CD4-positive, alpha-beta T cell treated with Interleukin-4 for 1 hour (primary cell): ENCODE measurements at regions not wholly inside any gene's neighbourhood (a gene's known extent, or its start where the extent isn't known, plus 50 kb on each side); places are given as distances from the start of the nearest gene placed in this dataset.
"Not testable (repeated sequence)": the region's sequence is repeated elsewhere in the genome, so short reads cannot be mapped to it uniquely, and the experiment has no call there.

Experiments used
- DNase-seq, 2 donors: peaks; one replicate each; pipeline ENCODE4 v3.0.0-alpha.2; 2020 to 2022

DNA sequence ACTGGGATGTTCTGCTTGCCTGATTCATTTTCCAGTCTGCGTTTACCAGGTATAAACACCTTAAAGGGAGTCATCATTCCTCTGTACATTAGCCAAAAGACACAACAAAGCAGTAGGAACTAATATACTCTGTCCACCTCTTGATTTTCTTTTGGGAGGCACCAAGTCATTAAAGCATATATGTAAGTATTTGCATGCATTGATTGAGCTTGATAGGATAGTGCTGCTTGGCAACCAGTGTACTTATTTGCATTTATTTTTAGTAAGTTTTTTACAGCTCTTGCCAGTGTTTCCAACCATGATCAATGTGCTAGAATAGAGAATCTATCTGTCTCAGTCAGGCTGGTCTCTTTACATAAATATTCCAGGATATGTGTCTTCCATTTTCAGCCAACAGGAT, 353.3 kb upstream of the SEMA3C start:
- DNase-seq = no peak

- DNase-seq = no peak
These were observed 349.7 kb upstream of the SEMA3C start for GRCh38 chr7:81268551-81268950.

GRCh38 chr7:81267508-81267907, 348.7 kb upstream of the SEMA3C start:
- no peak for DNase-seq

- DNase-seq = no peak
These were observed 345.3 kb upstream of the SEMA3C start for GRCh38 chr7:81264116-81264515.

- no peak for DNase-seq
These were observed 341.3 kb upstream of the SEMA3C start for GRCh38 chr7:81260152-81260551.

DNA sequence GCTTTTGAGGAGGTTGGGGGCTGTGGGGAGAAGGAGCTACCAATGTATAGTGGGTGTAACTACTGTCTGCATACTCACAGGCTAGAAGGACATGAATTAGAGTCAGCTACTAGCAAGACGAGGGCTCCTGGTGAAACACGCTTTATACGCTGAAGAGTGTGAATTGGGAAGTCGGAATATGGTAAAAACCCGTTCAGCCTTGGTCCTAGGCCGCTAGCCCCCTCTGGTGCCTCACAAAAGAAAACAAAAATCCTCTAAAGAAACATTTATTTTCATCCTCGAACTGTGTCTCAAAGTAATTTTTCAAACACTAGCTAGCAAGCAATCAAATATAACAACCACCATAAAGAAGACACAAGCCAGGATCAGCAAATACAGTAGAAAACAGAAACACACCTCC, 338.1 kb upstream of the SEMA3C start:
- DNase-seq = no peak

GRCh38 chr7:81248420-81248819, 329.6 kb upstream of the SEMA3C start:
- DNase-seq = no peak

GRCh38 chr7:81247364-81247763, 328.5 kb upstream of the SEMA3C start:
- DNase-seq = not testable (repeated sequence)

GRCh38 chr7:81245353-81245752, 326.5 kb upstream of the SEMA3C start:
- DNase-seq = no peak

- no peak for DNase-seq
These were observed 325.4 kb upstream of the SEMA3C start for GRCh38 chr7:81244224-81244623.

- DNase-seq = no peak
These were observed 317.7 kb upstream of the SEMA3C start for GRCh38 chr7:81236560-81236959.

GRCh38 chr7:81235997-81236396, 317.1 kb upstream of the SEMA3C start:
- no peak for DNase-seq

GRCh38 chr7:81234896-81235295, 316.0 kb upstream of the SEMA3C start:
- DNase-seq = no peak

GRCh38 chr7:81233208-81233940, 314.5 kb upstream of the SEMA3C start:
- no peak for DNase-seq

- DNase-seq = no peak
These were observed 313.4 kb upstream of the SEMA3C start for GRCh38 chr7:81232084-81232799.

GRCh38 chr7:81231301-81231838, 312.5 kb upstream of the SEMA3C start:
- no peak for DNase-seq

DNA sequence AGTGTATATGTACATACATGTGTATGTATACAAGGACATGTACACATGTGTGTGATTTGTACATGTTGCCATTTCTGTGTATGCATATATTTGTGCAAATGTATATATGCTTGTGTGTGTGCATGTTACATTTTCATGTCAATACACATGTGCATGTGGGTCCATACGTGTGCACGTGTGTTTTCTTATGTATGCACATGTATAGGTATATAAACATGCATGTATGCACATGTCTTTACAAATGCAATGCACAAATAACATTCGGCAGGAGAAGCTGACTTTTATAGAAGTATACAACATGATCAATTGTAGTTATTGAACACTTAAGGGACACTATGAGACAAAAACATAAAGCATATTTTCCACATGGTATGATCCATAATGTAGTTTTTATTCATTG, 307.4 kb upstream of the SEMA3C start:
- DNase-seq = no peak

GRCh38 chr7:81222692-81223091, 303.8 kb upstream of the SEMA3C start:
- not testable (repeated sequence) for DNase-seq

- no peak for DNase-seq
These were observed 302.8 kb upstream of the SEMA3C start for GRCh38 chr7:81221527-81222217.

DNA sequence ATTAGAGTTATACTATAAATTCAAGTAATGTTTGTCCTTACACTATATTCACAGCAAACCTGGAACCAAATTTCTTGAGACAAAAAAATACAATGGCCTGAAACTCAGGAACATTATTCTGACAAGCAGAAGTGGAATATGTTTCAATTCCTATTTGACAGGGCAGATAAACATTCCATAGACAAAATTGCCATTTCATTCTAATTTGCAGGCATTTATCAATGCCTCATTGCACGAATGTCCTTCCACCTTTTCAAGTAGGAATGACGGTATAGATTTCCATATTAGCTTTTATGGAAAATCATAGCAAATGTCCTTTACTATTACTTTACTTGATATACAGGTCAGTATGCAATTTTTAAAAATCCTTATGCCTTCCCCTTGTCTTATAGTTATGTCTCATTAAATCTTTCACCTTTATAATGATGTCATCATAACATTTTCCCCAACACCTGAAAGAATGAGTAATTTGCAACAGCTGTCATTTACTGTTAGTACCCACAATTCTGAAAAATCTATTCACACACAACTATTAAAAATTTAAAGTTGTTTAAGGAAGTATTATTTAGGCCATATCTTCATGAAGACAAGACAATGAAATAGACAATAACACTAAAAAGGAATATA, 299.7 kb upstream of the SEMA3C start:
- no peak for DNase-seq

DNA sequence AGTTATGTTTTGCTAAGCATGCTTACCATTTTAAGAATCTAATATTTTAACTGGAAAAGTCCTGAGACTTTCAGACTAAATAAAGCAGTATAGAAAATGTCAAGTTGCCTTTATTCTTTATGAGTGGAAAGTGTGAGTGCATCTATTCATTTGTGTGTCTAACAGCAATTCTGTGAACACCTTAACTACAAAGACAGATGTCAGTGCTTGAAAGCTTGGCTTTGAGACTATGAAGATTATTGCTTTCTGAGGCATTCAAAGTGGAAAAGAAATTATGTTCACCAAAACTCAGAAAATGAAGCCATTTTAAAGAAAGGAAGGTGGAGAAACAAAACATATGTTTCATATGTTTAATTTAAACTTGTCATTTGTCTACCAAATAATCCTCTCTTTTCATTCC, 294.5 kb upstream of the SEMA3C start:
- no peak for DNase-seq

GRCh38 chr7:81211934-81212320, 293.1 kb upstream of the SEMA3C start:
- no peak for DNase-seq
